Skeletal muscle cell (primary cell): ENCODE measurements at regions not wholly inside any gene's neighbourhood (a gene's known extent, or its start where the extent isn't known, plus 50 kb on each side); places are given as distances from the start of the nearest gene placed in this dataset.
A peak's percentile ranks its signal among the peaks of the same experiment; 100 is the strongest.

Experiments used
- DNase-seq: peaks from one replicate; pipeline ENCODE4 v3.0.0-alpha.2; 2010; ENCODE audit warnings: low read depth
- H3K4me3 ChIP-seq: 2 replicates; pipeline ENCODE4 v1.5.1; 2011; ENCODE audit warnings: low read depth, mild to moderate bottlenecking, control low read depth, low read length, moderate library complexity

- DNase-seq: no peak
- no peak overlapping the region for H3K4me3 ChIP-seq
Observed at GRCh38 chr4:123877551-123877950, 481.0 kb downstream of the SPRY1 start.

DNA sequence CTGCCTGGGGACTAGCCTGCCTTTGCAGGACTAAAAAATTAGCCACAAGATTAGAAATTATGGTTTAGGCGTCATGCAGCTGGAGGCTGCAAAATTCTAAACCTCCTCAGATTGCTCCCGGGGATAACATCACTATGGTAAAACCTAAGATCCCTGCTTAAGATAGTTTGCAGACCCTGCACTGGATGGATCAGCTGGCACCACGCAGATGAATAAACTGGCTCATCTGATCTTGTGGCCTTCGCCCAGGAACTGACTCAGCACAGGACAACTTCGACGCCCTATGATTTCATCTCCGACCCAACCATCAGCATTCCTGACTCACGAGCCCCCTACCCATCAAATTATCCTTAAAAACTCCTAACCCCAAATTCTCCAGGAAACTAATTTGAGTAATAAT is 482.4 kb downstream of the SPRY1 start:
- H3K4me3 ChIP-seq: no peak overlapping the region
- no peak for DNase-seq

DNA sequence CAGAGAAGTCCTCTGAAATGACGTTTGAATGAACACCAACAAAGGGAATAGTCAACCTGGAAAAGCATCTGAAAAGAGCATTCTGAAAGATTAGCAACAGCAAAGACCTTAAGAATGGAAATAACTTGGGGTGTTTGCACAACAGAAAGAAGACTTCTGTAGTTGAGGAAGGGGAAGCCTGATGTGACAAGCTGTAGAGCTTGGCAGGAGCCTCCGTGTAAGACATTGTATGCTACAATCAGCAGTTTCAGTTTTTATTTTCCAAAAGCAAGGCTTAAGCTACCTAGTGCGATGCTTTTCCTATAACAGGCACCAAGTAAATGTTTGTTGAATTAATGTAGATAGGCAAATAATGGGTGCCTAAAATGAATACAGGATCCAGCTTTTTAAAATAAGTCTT is 484.0 kb downstream of the SPRY1 start:
- H3K4me3 ChIP-seq: no peak overlapping the region
- no peak for DNase-seq

DNA sequence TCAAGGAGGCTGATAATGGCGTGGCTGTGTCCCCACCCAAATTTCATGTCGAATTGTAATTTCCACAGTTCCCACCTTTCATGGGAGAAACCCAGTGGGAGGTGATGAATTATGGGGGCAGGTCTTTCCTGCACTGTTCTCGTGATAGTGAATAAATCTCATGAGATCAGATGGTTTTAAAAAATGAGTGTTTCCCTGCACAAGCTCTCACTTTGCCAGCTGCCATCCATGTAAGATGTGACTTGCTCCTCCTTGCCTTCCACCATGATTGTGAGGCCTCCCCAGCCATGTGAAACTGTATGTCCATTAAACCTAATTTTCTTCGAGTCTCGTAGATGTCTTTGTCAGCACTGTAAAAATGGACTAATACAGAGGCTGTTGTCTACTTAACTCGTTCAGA is 488.3 kb downstream of the SPRY1 start:
- no peak overlapping the region for H3K4me3 ChIP-seq
- DNase-seq: no peak

GRCh38 chr4:123889507-123889906 is 492.9 kb downstream of the SPRY1 start:
- DNase-seq: no peak
- H3K4me3 ChIP-seq: no peak overlapping the region

DNA sequence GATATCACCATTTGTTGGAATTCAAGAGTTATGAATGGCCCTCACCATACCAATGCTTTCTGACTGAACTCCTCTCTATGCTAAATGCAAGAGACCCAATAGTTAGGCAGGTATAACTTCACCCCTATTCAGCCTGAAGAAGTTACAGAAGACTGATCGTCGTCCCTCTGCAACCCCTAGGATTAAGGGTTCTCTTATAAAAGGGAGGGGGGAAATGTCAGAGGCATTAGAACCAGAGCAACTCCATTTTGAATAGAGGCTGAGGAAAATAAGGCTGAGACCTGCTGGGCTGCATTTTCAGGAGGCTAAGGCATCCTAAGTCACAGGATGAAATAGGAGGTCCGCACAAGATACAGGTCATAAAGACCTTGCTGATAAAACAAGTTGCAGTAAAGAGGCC is 494.3 kb downstream of the SPRY1 start:
- no peak overlapping the region for H3K4me3 ChIP-seq
- DNase-seq: no peak

DNA sequence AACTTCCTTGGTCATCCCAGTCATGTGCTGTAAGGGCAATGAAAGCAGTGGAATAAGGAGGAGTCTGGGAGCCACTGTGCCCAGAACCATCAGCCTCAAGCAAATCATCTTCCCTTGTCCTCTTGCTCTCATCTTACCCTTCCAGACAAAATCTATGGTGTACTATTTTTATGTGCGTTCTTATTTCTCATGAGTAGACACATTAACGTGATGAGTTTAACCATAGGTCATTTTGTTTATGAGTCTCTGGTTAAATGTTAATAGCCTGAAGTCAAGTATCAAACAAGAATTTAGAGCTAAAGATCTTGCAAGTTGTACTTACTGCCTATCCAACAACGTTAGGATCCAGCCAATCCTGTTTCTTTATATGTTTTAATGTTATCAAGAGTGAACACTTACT is 495.3 kb downstream of the SPRY1 start:
- no peak for DNase-seq
- H3K4me3 ChIP-seq: no peak overlapping the region

GRCh38 chr4:123892368-123892976 is 495.9 kb downstream of the SPRY1 start:
- no peak for DNase-seq
- H3K4me3 ChIP-seq: no peak overlapping the region

- no peak for DNase-seq
Observed at GRCh38 chr4:123893011-123893981, 496.7 kb downstream of the SPRY1 start.

DNA sequence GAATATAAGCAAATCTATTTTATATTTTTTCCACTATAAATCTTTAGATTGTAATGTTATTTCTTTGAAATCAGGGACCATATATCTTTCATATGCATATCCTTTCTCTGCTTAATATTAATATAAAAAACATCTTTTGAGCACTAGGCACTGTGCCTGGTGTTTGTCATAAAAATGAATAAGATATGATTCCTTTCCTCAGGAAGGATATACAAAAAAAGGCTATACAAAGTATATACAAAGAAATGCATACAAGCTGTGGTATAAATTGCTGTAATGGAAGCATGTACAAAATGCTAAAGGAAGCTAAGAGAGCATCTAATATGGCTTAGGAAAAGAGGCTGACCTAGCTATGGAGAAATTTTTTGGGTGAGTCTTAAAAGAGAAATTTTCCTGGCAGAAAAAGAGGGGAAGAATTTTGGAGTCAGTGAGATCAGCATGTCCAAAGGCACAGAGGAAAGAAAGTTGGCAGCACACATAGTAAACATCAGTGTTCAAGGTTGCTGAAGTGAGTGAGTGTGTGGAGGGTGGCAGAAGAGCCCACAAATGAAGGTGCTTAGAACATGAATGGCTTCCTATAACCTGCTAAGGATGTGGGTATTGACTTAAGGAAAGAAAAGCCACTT is 500.0 kb downstream of the SPRY1 start:
- no peak for DNase-seq
- H3K4me3 ChIP-seq: no peak overlapping the region

More at GRCh38 chr4:123893011-123893981, 496.7 kb downstream of the SPRY1 start:
- H3K4me3 ChIP-seq: no peak overlapping the region

DNA sequence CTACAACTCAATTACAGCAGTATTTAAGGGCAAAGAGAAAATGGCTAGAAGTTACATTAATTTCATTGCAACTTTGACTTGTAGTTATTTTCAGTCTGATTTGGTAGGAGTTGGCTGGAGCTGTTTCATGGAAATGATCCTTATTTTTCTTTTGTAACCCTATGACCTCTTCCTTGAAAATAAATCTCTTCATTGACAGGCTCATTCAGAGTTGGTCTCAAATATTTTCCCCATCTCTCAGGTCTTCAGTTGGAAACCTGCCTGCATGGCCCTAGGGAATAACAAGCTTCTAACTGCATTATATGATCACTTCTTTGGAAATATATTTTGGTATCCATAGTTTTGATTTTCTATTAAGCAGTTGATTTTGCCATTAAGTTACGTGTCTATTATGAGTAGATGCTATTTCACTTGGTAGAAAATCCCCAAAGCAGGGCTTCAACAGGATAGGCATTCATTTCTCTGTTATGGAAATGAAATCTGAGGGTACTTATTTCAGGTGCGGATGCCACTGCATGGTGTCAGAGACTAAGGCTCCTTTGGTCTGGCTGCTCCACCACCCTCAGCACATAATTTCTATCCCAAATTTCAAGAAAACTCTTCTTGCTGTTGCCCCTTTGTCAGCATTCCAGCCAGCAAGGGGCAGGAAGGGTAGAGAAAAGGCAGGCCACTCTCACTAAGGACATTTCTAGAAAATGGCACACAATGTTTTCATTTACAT is 502.5 kb downstream of the SPRY1 start:
- no peak for DNase-seq
- H3K4me3 ChIP-seq: no peak overlapping the region

DNA sequence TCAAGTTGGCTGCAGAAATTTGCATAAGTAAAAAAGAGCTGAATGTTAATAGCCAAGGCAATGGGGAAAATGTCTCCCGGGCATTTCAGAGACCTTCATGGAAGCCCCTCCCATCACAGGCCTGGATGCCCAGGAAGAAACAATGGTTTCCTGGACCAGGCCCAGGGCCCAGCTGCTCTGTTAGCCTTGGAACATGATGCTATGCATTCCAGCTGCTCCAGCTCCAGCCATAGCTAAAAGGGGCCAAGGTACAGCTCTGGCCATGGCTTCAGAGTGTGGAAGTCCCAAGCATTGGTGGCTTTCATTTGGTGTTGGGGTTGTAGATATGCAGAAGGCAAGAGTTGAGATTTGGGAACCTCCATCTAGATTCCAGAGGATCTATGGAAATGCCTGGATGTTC is 508.3 kb downstream of the SPRY1 start:
- H3K4me3 ChIP-seq: no peak overlapping the region
- no peak for DNase-seq

- H3K4me3 ChIP-seq: no peak overlapping the region
- no peak for DNase-seq
Observed at GRCh38 chr4:123913598-123913997, 517.0 kb downstream of the SPRY1 start.

GRCh38 chr4:123916821-123917220 is 520.2 kb downstream of the SPRY1 start:
- no peak overlapping the region for H3K4me3 ChIP-seq
- DNase-seq: no peak

DNA sequence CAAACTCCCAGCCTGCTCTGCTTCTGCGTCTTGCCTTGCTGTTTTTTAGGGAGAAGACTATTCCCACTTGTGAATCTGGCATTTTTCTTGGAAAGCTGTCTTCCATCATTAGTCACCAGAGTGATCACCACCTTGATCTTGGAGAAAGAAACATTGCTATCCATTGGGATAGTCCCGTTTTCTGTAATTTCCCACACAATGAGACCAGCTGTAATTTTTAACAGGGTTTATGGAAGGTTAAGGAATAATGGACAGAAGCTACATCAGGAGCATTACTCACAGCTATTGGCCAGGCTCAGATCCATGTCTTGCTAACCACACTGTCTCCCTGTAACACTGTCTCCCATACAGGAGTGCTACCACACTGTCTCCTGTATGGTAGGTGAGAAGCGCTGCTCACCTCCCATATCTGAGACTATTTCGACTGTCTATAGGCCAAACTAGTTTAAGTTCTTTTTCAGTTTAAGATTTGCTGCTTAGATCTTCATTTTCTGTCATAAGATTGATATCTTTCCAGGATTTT is 523.0 kb downstream of the SPRY1 start:
- DNase-seq: no peak
- no peak overlapping the region for H3K4me3 ChIP-seq

DNA sequence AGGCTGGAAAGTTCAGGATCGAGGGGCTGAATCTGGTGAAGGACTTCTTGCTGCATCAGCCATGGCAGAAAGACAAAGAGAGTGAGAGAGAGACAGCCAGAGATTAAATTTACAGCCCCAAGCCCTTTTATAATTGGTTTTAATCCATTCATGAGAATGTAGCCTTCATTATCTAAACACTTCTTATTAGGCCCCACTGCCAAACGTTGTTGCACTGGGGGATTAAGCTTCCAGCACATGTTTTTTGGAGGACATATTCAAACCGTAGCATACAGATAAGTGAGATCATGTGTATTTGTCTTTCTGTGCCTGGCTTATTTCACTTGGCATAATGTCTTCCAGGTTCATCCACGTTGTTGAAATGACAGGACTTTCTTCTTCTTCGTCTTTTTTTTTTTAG is 524.7 kb downstream of the SPRY1 start:
- no peak overlapping the region for H3K4me3 ChIP-seq
- DNase-seq: no peak

DNA sequence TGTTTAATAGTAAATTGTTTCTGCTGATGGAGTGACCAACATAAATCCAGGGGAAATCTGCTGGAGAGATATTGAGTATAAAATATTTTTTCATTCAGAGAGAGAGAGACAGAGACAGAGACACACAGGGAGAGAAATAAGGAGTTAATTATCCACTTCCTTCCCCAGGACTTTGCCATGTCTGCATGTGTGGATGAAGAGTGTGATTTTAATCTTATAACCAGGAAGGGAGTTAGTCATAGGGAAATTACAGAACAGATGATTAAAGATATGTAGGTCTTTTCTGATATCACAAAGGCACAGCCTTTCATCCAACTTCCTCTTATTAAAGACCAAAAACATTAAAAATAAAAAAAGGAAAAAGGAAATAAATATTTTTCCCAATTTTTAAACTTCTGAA is 526.3 kb downstream of the SPRY1 start:
- H3K4me3 ChIP-seq: no peak overlapping the region
- DNase-seq: no peak

GRCh38 chr4:123924536-123924935 is 527.9 kb downstream of the SPRY1 start:
- DNase-seq: peak; percentile 15
- H3K4me3 ChIP-seq: no peak overlapping the region

DNA sequence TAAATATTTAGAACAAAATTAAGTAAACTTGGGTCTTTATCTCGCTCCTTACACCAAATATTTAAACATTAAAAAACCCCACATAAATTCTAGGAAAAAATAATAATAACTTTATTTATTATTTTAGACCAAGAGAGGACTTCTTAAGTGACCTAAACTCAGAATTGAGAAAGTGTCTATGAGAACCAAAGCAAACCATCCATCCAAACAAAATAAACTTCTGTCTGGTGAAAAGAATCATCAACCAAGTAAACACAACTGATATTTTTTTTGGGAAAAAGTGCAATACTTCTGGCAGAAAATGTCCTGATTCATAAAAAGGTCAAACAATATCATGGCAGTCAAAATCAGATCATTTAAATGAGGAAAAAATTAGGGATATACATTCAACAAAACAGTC is 533.0 kb downstream of the SPRY1 start:
- no peak for DNase-seq
- H3K4me3 ChIP-seq: no peak overlapping the region

- DNase-seq: no peak
Observed at GRCh38 chr4:123930996-123931395, 534.4 kb downstream of the SPRY1 start.

More at GRCh38 chr4:123930996-123931395, 534.4 kb downstream of the SPRY1 start:
- H3K4me3 ChIP-seq: no peak overlapping the region
